Immature natural killer cell (primary cell): ENCODE measurements at regions not wholly inside any gene's neighbourhood (a gene's known extent, or its start where the extent isn't known, plus 50 kb on each side); places are given as distances from the start of the nearest gene placed in this dataset.
"Not testable (repeated sequence)": the region's sequence is repeated elsewhere in the genome, so short reads cannot be mapped to it uniquely, and the experiment has no call there.

ENCODE experiments used
- DNase-seq, 3 donors: peaks; one replicate each; pipeline ENCODE4 v3.0.0; 2022; ENCODE audit warnings: mixed read lengths in 1 of 3
- H3K27ac Mint-ChIP-seq, 6 donors: one replicate each; pipeline ENCODE4 v1.8.0; 2020; ENCODE audit warnings: mixed read lengths in 6 of 6, mild to moderate bottlenecking in 5 of 6, inconsistent platforms in 4 of 6, moderate library complexity in 3 of 6
- H3K27me3 Mint-ChIP-seq, 3 donors: one replicate each; pipeline ENCODE4 v1.8.0; 2020 to 2021; ENCODE audit warnings: low read depth in 3 of 3, mild to moderate bottlenecking in 3 of 3, mixed read lengths in 3 of 3, moderate library complexity in 3 of 3, inconsistent platforms in 1 of 3
- H3K36me3 Mint-ChIP-seq, 3 donors: one replicate each; pipeline ENCODE4 v1.8.0; 2020; ENCODE audit warnings: mixed read lengths in 3 of 3, inconsistent platforms in 2 of 3, mild to moderate bottlenecking in 2 of 3
- H3K4me1 Mint-ChIP-seq, 2 donors: one replicate each; pipeline ENCODE4 v1.8.0; 2020; ENCODE audit warnings: inconsistent platforms in 2 of 2, mild to moderate bottlenecking in 2 of 2, mixed read lengths in 2 of 2, moderate library complexity in 1 of 2
- H3K4me3 Mint-ChIP-seq, 5 donors: one replicate each; pipeline ENCODE4 v1.8.0; 2020; ENCODE audit warnings: mild to moderate bottlenecking in 5 of 5, mixed read lengths in 5 of 5, inconsistent platforms in 3 of 5, moderate library complexity in 3 of 5
- H3K9me3 Mint-ChIP-seq, 6 donors: one replicate each; pipeline ENCODE4 v1.8.0; 2020; ENCODE audit warnings: mild to moderate bottlenecking in 6 of 6, mixed read lengths in 6 of 6, inconsistent platforms in 4 of 6, moderate library complexity in 3 of 6

- Mint-ChIP-seq H3K36me3 (no peaks in the 10 kb centered on the region), H3K4me3 (no peak overlapping the region), H3K27me3 (peaks cover 0 to 2% (median 0%) of the 10 kb centered on the region in 3 donors), H3K27ac (no peak overlapping the region), H3K4me1 (no peaks in the 10 kb centered on the region), H3K9me3 (peaks cover 3 to 19% (median 12%) of the 10 kb centered on the region in 6 donors)
- no peak for DNase-seq
Measured at GRCh38 chr6:85252085-85252484, 197.8 kb upstream of the NT5E start.

- Mint-ChIP-seq H3K27me3 (peaks cover 0 to 2% (median 0%) of the 10 kb centered on the region in 3 donors), H3K4me1 (no peaks in the 10 kb centered on the region), H3K36me3 (no peaks in the 10 kb centered on the region), H3K9me3 (peaks cover 3 to 20% (median 16%) of the 10 kb centered on the region in 6 donors), H3K27ac (no peak overlapping the region), H3K4me3 (no peak overlapping the region)
- DNase-seq = no peak
Measured at GRCh38 chr6:85251300-85251699, 198.6 kb upstream of the NT5E start.

GRCh38 chr6:85250586-85251220 is 199.2 kb upstream of the NT5E start:
- no peaks in the 10 kb centered on the region for H3K27me3 Mint-ChIP-seq
- no peaks in the 10 kb centered on the region for H3K4me1 Mint-ChIP-seq
- DNase-seq = no peak
- no peak overlapping the region for H3K4me3 Mint-ChIP-seq
- H3K9me3 Mint-ChIP-seq = peaks cover 3 to 20% (median 16%) of the 10 kb centered on the region in 6 donors
- no peak overlapping the region for H3K27ac Mint-ChIP-seq
- no peaks in the 10 kb centered on the region for H3K36me3 Mint-ChIP-seq

GRCh38 chr6:85245004-85245403 is 204.9 kb upstream of the NT5E start:
- Mint-ChIP-seq H3K4me3 (no peak overlapping the region), H3K27me3 (no peaks in the 10 kb centered on the region), H3K27ac (no peak overlapping the region), H3K36me3 (no peaks in the 10 kb centered on the region), H3K9me3 (peaks cover 0 to 10% (median 6%) of the 10 kb centered on the region in 6 donors), H3K4me1 (no peaks in the 10 kb centered on the region)
- DNase-seq = no peak

GRCh38 chr6:85241498-85242052 is 208.3 kb upstream of the NT5E start:
- no peak overlapping the region for H3K4me3 Mint-ChIP-seq
- H3K27me3 Mint-ChIP-seq = peaks cover 0 to 2% (median 0%) of the 10 kb centered on the region in 3 donors
- H3K4me1 Mint-ChIP-seq = no peaks in the 10 kb centered on the region
- no peak for DNase-seq
- H3K27ac Mint-ChIP-seq = no peak overlapping the region
- peaks cover 0 to 4% (median 1%) of the 10 kb centered on the region in 6 donors for H3K9me3 Mint-ChIP-seq
- no peaks in the 10 kb centered on the region for H3K36me3 Mint-ChIP-seq

- peaks cover 0 to 2% (median 0%) of the 10 kb centered on the region in 3 donors for H3K27me3 Mint-ChIP-seq
- H3K4me1 Mint-ChIP-seq = no peaks in the 10 kb centered on the region
- DNase-seq = no peak
- peaks cover 0 to 4% (median 0%) of the 10 kb centered on the region in 6 donors for H3K9me3 Mint-ChIP-seq
- no peak overlapping the region for H3K4me3 Mint-ChIP-seq
- no peaks in the 10 kb centered on the region for H3K36me3 Mint-ChIP-seq
- H3K27ac Mint-ChIP-seq = no peak overlapping the region
Measured at GRCh38 chr6:85240787-85241385, 209.0 kb upstream of the NT5E start.

- H3K27me3 Mint-ChIP-seq = peaks cover 0 to 2% (median 0%) of the 10 kb centered on the region in 3 donors
- H3K9me3 Mint-ChIP-seq = peaks cover under 1 to 15% (median 4%) of the 10 kb centered on the region in 6 donors
- DNase-seq = no peak
- no peak overlapping the region for H3K27ac Mint-ChIP-seq
- no peak overlapping the region for H3K4me3 Mint-ChIP-seq
- no peaks in the 10 kb centered on the region for H3K36me3 Mint-ChIP-seq
- H3K4me1 Mint-ChIP-seq = no peaks in the 10 kb centered on the region
Measured at GRCh38 chr6:85237478-85237877, 212.4 kb upstream of the NT5E start.

- DNase-seq = no peak
- H3K4me3 Mint-ChIP-seq = no peak overlapping the region
- H3K27ac Mint-ChIP-seq = no peak overlapping the region
- no peaks in the 10 kb centered on the region for H3K36me3 Mint-ChIP-seq
- H3K9me3 Mint-ChIP-seq = peaks cover 2 to 15% (median 5%) of the 10 kb centered on the region in 6 donors
- H3K4me1 Mint-ChIP-seq = no peaks in the 10 kb centered on the region
- H3K27me3 Mint-ChIP-seq = peaks cover 0 to 2% (median 1%) of the 10 kb centered on the region in 3 donors
Measured at GRCh38 chr6:85236636-85237035, 213.2 kb upstream of the NT5E start.

- not testable (repeated sequence) for DNase-seq, H3K36me3 Mint-ChIP-seq, H3K27ac Mint-ChIP-seq, H3K4me3 Mint-ChIP-seq, H3K4me1 Mint-ChIP-seq, H3K27me3 Mint-ChIP-seq
- peaks cover 4 to 21% (median 12%) of the 10 kb centered on the region in 6 donors for H3K9me3 Mint-ChIP-seq
Measured at GRCh38 chr6:85227345-85227744, 222.5 kb upstream of the NT5E start.

GRCh38 chr6:85212794-85213193 is 237.1 kb upstream of the NT5E start:
- DNase-seq, H3K4me3 Mint-ChIP-seq, H3K4me1 Mint-ChIP-seq, H3K36me3 Mint-ChIP-seq, H3K27ac Mint-ChIP-seq, H3K27me3 Mint-ChIP-seq: not testable (repeated sequence)
- H3K9me3 Mint-ChIP-seq = peaks cover 16 to 54% (median 25%) of the 10 kb centered on the region in 6 donors

- Mint-ChIP-seq H3K4me3 (no peak overlapping the region), H3K4me1 (no peaks in the 10 kb centered on the region), H3K9me3 (peaks cover 3 to 23% (median 8%) of the 10 kb centered on the region in 6 donors), H3K27ac (no peak overlapping the region), H3K36me3 (no peaks in the 10 kb centered on the region), H3K27me3 (peaks cover 0 to 5% (median 0%) of the 10 kb centered on the region in 3 donors)
- DNase-seq = no peak
Measured at GRCh38 chr6:85195243-85195642, 254.6 kb upstream of the NT5E start.

- H3K4me3 Mint-ChIP-seq = no peak overlapping the region
- no peaks in the 10 kb centered on the region for H3K36me3 Mint-ChIP-seq
- DNase-seq = no peak
- H3K9me3 Mint-ChIP-seq = peaks cover 0 to 33% (median 15%) of the 10 kb centered on the region in 6 donors
- no peak overlapping the region for H3K27ac Mint-ChIP-seq
- no peaks in the 10 kb centered on the region for H3K4me1 Mint-ChIP-seq
- H3K27me3 Mint-ChIP-seq = peaks cover 0 to 3% (median 0%) of the 10 kb centered on the region in 3 donors
Measured at GRCh38 chr6:85193339-85193738, 256.5 kb upstream of the NT5E start.

- Mint-ChIP-seq H3K9me3 (peaks cover 0 to 38% (median 14%) of the 10 kb centered on the region in 6 donors), H3K27me3 (peaks cover 0 to 5% (median 0%) of the 10 kb centered on the region in 3 donors), H3K36me3 (no peaks in the 10 kb centered on the region), H3K27ac (no peak overlapping the region), H3K4me1 (no peaks in the 10 kb centered on the region), H3K4me3 (no peak overlapping the region)
- no peak for DNase-seq
Measured at GRCh38 chr6:85192596-85192995, 257.3 kb upstream of the NT5E start.

GRCh38 chr6:85192186-85192585 is 257.7 kb upstream of the NT5E start:
- Mint-ChIP-seq H3K4me1 (no peaks in the 10 kb centered on the region), H3K4me3 (no peak overlapping the region), H3K27me3 (peaks cover 0 to 5% (median 0%) of the 10 kb centered on the region in 3 donors), H3K36me3 (no peaks in the 10 kb centered on the region), H3K27ac (no peak overlapping the region), H3K9me3 (peaks cover 3 to 38% (median 11%) of the 10 kb centered on the region in 6 donors)
- DNase-seq = no peak
